Neural crest cell (in vitro differentiated cells): ENCODE measurements at regions not wholly inside any gene's neighbourhood (a gene's known extent, or its start where the extent isn't known, plus 50 kb on each side); places are given as distances from the start of the nearest gene placed in this dataset.

ENCODE experiments used
- DNase-seq: peaks from one replicate; pipeline ENCODE4 v3.0.0; 2021; ENCODE audit warnings: low read depth, mixed read lengths, low spot score
- H3K27ac Mint-ChIP-seq: one replicate; pipeline ENCODE4 v1.8.0; 2021; ENCODE audit warnings: mild to moderate bottlenecking, mixed read lengths; ENCODE audit not compliant: unreplicated experiment
- H3K27me3 Mint-ChIP-seq: 2 replicates; pipeline ENCODE4 v1.8.0; 2021; ENCODE audit warnings: low read depth, mild to moderate bottlenecking, mixed read lengths
- H3K36me3 Mint-ChIP-seq: 2 replicates; pipeline ENCODE4 v1.8.0; 2021; ENCODE audit warnings: low read depth, mild to moderate bottlenecking, mixed read lengths
- H3K4me1 Mint-ChIP-seq: 2 replicates; pipeline ENCODE4 v1.8.0; 2021; ENCODE audit warnings: mixed read lengths
- H3K4me3 Mint-ChIP-seq: one replicate; pipeline ENCODE4 v1.8.0; 2021; ENCODE audit warnings: mild to moderate bottlenecking, mixed read lengths
- H3K9me3 Mint-ChIP-seq: 2 replicates; pipeline ENCODE4 v1.8.0; 2021; ENCODE audit warnings: mixed read lengths
- CTCF ChIP-seq: fragments of 200-600 bp; sonication (generic); conservative IDR thresholded peaks from 2 replicates; pipeline ENCODE4 v1.5.0; 2021; ENCODE audit warnings: antibody characterized with exemption, mild to moderate bottlenecking

DNA sequence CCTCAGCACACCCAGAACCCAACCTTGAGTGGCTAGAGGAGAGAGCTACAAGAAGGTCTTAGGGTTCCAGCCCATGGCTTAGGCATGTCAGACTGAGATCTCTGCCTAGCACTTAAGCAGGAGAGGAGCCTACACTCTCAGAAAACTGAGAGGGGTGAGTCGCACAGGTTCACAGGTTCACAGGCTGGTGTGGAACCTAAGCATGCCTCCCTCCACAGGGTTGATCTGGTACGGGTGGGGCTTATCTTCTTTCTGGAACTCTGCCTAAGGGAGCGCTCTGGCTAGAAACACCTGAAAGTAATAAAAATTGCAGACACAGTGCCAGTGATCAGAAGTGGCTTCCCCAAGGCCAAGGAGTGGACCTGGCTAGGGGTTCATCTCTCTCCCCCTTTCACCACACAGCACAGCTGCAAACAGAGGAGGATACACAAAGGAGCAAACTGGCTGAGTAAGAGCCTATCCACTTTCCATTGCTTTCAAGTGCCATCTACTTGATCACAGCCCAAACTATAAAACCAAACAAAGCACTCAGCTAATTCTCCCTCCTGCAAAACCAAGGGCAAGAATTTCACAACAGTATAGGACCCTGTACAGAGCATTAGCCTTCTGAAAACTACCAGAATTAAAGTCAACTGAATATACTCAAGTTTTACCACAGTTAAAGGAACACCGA lies 481.9 kb upstream of the SETBP1 start:
- H3K9me3 Mint-ChIP-seq = peaks cover 2% of the 10 kb centered on the region
- H3K27ac Mint-ChIP-seq = no peak overlapping the region
- H3K4me1 Mint-ChIP-seq = no peaks in the 10 kb centered on the region
- no peaks in the 10 kb centered on the region for H3K27me3 Mint-ChIP-seq
- DNase-seq = no peak
- TF ChIP-seq CTCF = no peak
- H3K4me3 Mint-ChIP-seq = no peak overlapping the region
- no peaks in the 10 kb centered on the region for H3K36me3 Mint-ChIP-seq

GRCh38 chr18:44213293-44213692 lies 467.4 kb upstream of the SETBP1 start:
- Mint-ChIP-seq H3K4me1 (no peaks in the 10 kb centered on the region), H3K4me3 (no peak overlapping the region), H3K9me3 (peaks cover 3% of the 10 kb centered on the region), H3K36me3 (no peaks in the 10 kb centered on the region), H3K27me3 (no peaks in the 10 kb centered on the region), H3K27ac (no peak overlapping the region)
- DNase-seq = no peak
- TF ChIP-seq CTCF = no peak

DNA sequence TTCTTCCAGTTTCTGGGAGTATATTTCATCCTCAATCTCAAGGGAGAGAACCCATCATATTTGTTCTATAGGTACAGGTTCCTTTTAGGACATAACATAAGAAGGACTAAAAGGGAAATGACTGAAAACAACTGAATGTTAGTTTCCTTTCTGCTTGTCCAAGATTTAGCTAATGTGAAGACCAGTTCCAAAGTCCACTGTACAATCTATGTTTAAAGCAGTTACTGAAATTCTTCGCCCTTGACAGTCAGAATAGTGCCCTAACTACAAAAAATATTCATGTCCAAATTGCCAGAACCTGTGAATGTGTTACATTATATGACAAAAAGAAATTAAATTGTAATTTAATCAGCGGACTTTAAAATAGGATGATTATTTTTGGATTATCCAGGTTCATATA lies 466.3 kb upstream of the SETBP1 start:
- H3K27ac Mint-ChIP-seq = no peak overlapping the region
- DNase-seq = no peak
- no peak for TF ChIP-seq CTCF
- peaks cover 3% of the 10 kb centered on the region for H3K9me3 Mint-ChIP-seq
- H3K27me3 Mint-ChIP-seq = no peaks in the 10 kb centered on the region
- H3K4me1 Mint-ChIP-seq = no peaks in the 10 kb centered on the region
- H3K36me3 Mint-ChIP-seq = no peaks in the 10 kb centered on the region
- no peak overlapping the region for H3K4me3 Mint-ChIP-seq

GRCh38 chr18:44216169-44216568 lies 464.5 kb upstream of the SETBP1 start:
- H3K27me3 Mint-ChIP-seq = no peaks in the 10 kb centered on the region
- TF ChIP-seq CTCF = no peak

DNA sequence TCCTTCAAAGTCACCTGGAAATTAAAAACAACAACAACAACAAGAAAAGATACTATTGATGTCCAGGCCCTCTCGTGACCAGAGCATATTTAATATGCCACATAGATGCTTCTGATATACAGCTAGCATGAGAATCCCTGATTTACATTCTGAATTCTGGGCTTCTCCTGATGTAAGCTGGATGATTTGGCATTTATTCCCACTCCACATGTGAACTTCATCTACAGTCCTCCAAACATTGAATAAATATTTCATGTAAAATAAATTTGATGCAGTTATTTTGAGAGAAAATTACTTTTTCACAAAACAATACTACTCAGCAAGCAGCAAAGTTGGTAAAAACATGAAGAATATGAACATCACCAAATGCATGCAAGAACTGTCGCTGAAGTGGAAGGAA lies 453.2 kb upstream of the SETBP1 start:
- H3K36me3 Mint-ChIP-seq = no peaks in the 10 kb centered on the region
- H3K9me3 Mint-ChIP-seq = peaks cover 2% of the 10 kb centered on the region
- H3K4me3 Mint-ChIP-seq = no peak overlapping the region
- no peak overlapping the region for H3K27ac Mint-ChIP-seq
- DNase-seq = no peak
- no peak for TF ChIP-seq CTCF
- H3K27me3 Mint-ChIP-seq = no peaks in the 10 kb centered on the region
- H3K4me1 Mint-ChIP-seq = no peaks in the 10 kb centered on the region

More at GRCh38 chr18:44216169-44216568, 464.5 kb upstream of the SETBP1 start:
- Mint-ChIP-seq H3K4me3 (no peak overlapping the region), H3K4me1 (no peaks in the 10 kb centered on the region), H3K36me3 (no peaks in the 10 kb centered on the region), H3K9me3 (no peaks in the 10 kb centered on the region), H3K27ac (no peak overlapping the region)
- no peak for DNase-seq
